ENCODE measurements at regions not wholly inside any gene's neighbourhood (a gene's known extent, or its start where the extent isn't known, plus 50 kb on each side); places are given as distances from the start of the nearest gene placed in this dataset.

- Histone ChIP-seq H3K9me3 (peaks cover 0 to 2% (median 0%) of the 10 kb centered on the region in 4 donors), H3K4me3 (no peak overlapping the region), H3K4me1 (no peaks in the 10 kb centered on the region), H3K36me3 (no peaks in the 10 kb centered on the region), H3K27ac (no peak overlapping the region), H3K27me3 (no peaks in the 10 kb centered on the region)
- ATAC-seq (ENCODE audit: low FRiP score in 2 of 2) (no peak), DNase-seq (no peak)
- TF ChIP-seq POLR2AphosphoS5 (IDR thresholded peaks at IDR 0.05) (no peak), POLR2A (IDR thresholded peaks at IDR 0.05) (no peak), EP300 (IDR thresholded peaks at IDR 0.05) (no peak)
- TF ChIP-seq, protein P1, sequence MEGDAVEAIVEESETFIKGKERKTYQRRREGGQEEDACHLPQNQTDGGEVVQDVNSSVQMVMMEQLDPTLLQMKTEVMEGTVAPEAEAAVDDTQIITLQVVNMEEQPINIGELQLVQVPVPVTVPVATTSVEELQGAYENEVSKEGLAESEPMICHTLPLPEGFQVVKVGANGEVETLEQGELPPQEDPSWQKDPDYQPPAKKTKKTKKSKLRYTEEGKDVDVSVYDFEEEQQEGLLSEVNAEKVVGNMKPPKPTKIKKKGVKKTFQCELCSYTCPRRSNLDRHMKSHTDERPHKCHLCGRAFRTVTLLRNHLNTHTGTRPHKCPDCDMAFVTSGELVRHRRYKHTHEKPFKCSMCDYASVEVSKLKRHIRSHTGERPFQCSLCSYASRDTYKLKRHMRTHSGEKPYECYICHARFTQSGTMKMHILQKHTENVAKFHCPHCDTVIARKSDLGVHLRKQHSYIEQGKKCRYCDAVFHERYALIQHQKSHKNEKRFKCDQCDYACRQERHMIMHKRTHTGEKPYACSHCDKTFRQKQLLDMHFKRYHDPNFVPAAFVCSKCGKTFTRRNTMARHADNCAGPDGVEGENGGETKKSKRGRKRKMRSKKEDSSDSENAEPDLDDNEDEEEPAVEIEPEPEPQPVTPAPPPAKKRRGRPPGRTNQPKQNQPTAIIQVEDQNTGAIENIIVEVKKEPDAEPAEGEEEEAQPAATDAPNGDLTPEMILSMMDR (IDR thresholded peaks at IDR 0.05) = no peak
- WGBS, 2 donors = 72 to 77% methylated on average over 3 of the region's 3 CpGs
These were observed 506.8 kb upstream of the ATXN8OS start for GRCh38 chr13:69600811-69601210.

GRCh38 chr13:69597088-69597487 is 510.5 kb upstream of the ATXN8OS start:
- Histone ChIP-seq H3K4me3 (no peak overlapping the region), H3K27ac (no peak overlapping the region), H3K4me1 (no peaks in the 10 kb centered on the region), H3K27me3 (no peaks in the 10 kb centered on the region), H3K36me3 (no peaks in the 10 kb centered on the region), H3K9me3 (no peaks in the 10 kb centered on the region)
- DNase-seq = no peak
- no peak for TF ChIP-seq POLR2A (IDR thresholded peaks at IDR 0.05)
- TF ChIP-seq, protein P1 (IDR thresholded peaks at IDR 0.05) = no peak
- no peak for TF ChIP-seq POLR2AphosphoS5 (IDR thresholded peaks at IDR 0.05)
- TF ChIP-seq EP300 (IDR thresholded peaks at IDR 0.05) = no peak
- no peak for ATAC-seq (ENCODE audit: low FRiP score in 2 of 2)
- 76% methylated on average over 5 of the region's 5 CpGs for WGBS, 2 donors

DNA sequence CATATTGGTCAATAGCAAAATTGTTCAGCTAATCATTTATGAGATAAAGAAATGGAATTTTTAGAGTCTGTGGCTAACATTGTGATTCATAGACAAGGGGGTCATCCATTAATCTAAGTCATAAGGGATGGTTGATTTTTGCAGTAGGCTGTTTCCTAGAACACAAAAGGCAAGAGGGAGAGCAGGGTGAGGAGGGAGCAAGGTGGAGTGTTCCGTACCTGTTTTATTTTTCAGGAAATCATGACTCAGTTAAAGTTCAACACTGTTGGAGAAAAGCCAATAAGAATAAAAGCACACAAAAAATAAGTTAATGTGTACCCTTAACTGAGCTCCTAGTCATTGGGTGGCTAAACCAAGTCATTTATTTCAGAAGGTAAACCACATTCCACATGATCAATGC is 512.4 kb upstream of the ATXN8OS start:
- Histone ChIP-seq H3K36me3 (no peaks in the 10 kb centered on the region), H3K9me3 (no peaks in the 10 kb centered on the region), H3K27ac (no peak overlapping the region), H3K27me3 (no peaks in the 10 kb centered on the region), H3K4me3 (no peak overlapping the region), H3K4me1 (no peaks in the 10 kb centered on the region)
- DNase-seq (no peak), ATAC-seq (ENCODE audit: low FRiP score in 2 of 2) (no peak)
- 44 to 64% methylated on average over 1 of the region's 1 CpG for WGBS, 2 donors
- TF ChIP-seq EP300 (IDR thresholded peaks at IDR 0.05) (no peak), POLR2A (IDR thresholded peaks at IDR 0.05) (no peak), POLR2AphosphoS5 (IDR thresholded peaks at IDR 0.05) (no peak)
- TF ChIP-seq, protein P1 (IDR thresholded peaks at IDR 0.05) = no peak

- TF ChIP-seq POLR2A (IDR thresholded peaks at IDR 0.05) = no peak
- no peak for TF ChIP-seq EP300 (IDR thresholded peaks at IDR 0.05)
- no peak for TF ChIP-seq POLR2AphosphoS5 (IDR thresholded peaks at IDR 0.05)
- TF ChIP-seq, protein P1 (IDR thresholded peaks at IDR 0.05) = no peak
- H3K27ac ChIP-seq = no peak overlapping the region
These were observed 516.2 kb upstream of the ATXN8OS start for GRCh38 chr13:69591437-69591836.

GRCh38 chr13:69589531-69590235 is 517.9 kb upstream of the ATXN8OS start:
- DNase-seq (no peak), ATAC-seq (ENCODE audit: low FRiP score in 2 of 2) (no peak)
- H3K4me1 ChIP-seq = no peaks in the 10 kb centered on the region
- H3K27me3 ChIP-seq = no peaks in the 10 kb centered on the region
- WGBS, 2 donors = 79 to 85% methylated on average over 5 of the region's 5 CpGs
- TF ChIP-seq, protein P1 (IDR thresholded peaks at IDR 0.05) = no peak
- TF ChIP-seq POLR2AphosphoS5 (IDR thresholded peaks at IDR 0.05) (no peak), POLR2A (IDR thresholded peaks at IDR 0.05) (no peak), EP300 (IDR thresholded peaks at IDR 0.05) (no peak)
- H3K4me3 ChIP-seq = no peak overlapping the region
- H3K27ac ChIP-seq = no peak overlapping the region
- H3K9me3 ChIP-seq = no peaks in the 10 kb centered on the region
- no peaks in the 10 kb centered on the region for H3K36me3 ChIP-seq

More at GRCh38 chr13:69591437-69591836, 516.2 kb upstream of the ATXN8OS start:
- DNase-seq (no peak), ATAC-seq (ENCODE audit: low FRiP score in 2 of 2) (no peak)
- 42 to 50% methylated on average over 2 of the region's 2 CpGs for WGBS, 2 donors
- Histone ChIP-seq H3K36me3 (no peaks in the 10 kb centered on the region), H3K9me3 (no peaks in the 10 kb centered on the region), H3K4me1 (no peaks in the 10 kb centered on the region), H3K27me3 (no peaks in the 10 kb centered on the region), H3K4me3 (no peak overlapping the region)

All from upper lobe of left lung (tissue), 6 donors.